ENCODE measurements at regions not wholly inside any gene's neighbourhood (a gene's known extent, or its start where the extent isn't known, plus 50 kb on each side); places are given as distances from the start of the nearest gene placed in this dataset.

DNA sequence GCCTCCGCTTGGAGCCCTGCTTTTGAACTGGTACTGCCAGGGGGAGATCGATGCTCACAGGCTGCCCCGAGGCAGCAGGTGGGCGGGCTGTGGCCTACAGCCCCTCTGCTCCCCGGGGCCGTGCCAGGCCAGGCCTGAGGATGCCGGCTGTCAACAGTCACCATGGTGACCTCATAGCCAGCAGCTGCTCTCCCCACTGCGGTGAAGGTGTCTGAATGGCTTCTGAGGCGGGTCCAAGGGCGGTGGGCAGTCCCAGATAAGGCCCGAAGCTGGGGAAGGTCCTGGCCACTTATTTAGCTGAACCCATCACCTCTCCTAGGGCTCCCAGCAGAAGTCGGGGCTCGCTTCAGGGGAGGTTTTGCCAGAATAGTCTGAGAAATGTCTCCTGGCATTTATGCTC, 179.3 kb downstream of the ARHGAP12 start:
- TF ChIP-seq, protein P1, sequence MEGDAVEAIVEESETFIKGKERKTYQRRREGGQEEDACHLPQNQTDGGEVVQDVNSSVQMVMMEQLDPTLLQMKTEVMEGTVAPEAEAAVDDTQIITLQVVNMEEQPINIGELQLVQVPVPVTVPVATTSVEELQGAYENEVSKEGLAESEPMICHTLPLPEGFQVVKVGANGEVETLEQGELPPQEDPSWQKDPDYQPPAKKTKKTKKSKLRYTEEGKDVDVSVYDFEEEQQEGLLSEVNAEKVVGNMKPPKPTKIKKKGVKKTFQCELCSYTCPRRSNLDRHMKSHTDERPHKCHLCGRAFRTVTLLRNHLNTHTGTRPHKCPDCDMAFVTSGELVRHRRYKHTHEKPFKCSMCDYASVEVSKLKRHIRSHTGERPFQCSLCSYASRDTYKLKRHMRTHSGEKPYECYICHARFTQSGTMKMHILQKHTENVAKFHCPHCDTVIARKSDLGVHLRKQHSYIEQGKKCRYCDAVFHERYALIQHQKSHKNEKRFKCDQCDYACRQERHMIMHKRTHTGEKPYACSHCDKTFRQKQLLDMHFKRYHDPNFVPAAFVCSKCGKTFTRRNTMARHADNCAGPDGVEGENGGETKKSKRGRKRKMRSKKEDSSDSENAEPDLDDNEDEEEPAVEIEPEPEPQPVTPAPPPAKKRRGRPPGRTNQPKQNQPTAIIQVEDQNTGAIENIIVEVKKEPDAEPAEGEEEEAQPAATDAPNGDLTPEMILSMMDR (IDR thresholded peaks at IDR 0.05), result no peak
- TF ChIP-seq POLR2AphosphoS2 (conservative IDR thresholded peaks at IDR 0.05; ENCODE audit: low read length) (no peak), POLR2A (IDR thresholded peaks at IDR 0.05; ENCODE audit: low read length) (no peak)
